ENCODE measurements at regions not wholly inside any gene's neighbourhood (a gene's known extent, or its start where the extent isn't known, plus 50 kb on each side); places are given as distances from the start of the nearest gene placed in this dataset.
"Not testable (repeated sequence)": the region's sequence is repeated elsewhere in the genome, so short reads cannot be mapped to it uniquely, and the experiment has no call there.

GRCh38 chrX:86987351-86987750 lies 530.3 kb upstream of the KLHL4 start:
- TF ChIP-seq SP1 (IDR thresholded peaks at IDR 0.05); BHLHE40 (IDR thresholded peaks at IDR 0.05; ENCODE audit: borderline replicate concordance); FOXM1 (IDR thresholded peaks at IDR 0.05; ENCODE audit: borderline replicate concordance); ARNT (IDR thresholded peaks at IDR 0.05); PKNOX1 (IDR thresholded peaks at IDR 0.05); SUZ12 (IDR thresholded peaks at IDR 0.05); ELF4 (IDR thresholded peaks at IDR 0.05); LEF1 (IDR thresholded peaks at IDR 0.05; ENCODE audit: borderline replicate concordance): not testable (repeated sequence)
